GM23338 (cell line): ENCODE measurements at regions not wholly inside any gene's neighbourhood (a gene's known extent, or its start where the extent isn't known, plus 50 kb on each side); places are given as distances from the start of the nearest gene placed in this dataset.

Source experiments
- ATAC-seq: fragments of 200-7000 bp; cut with Tn5 transposase; 3 replicates; pipeline ENCODE4 v1.9.1; 2020
- DNase-seq: peaks from one replicate; pipeline ENCODE4 v3.0.0-alpha.2; 2015; ENCODE audit warnings: low spot score
- H2AFZ ChIP-seq: fragments of 200-600 bp; sonication (generic); 2 replicates; pipeline ENCODE4 v1.8.0; 2016; ENCODE audit warnings: antibody characterized with exemption, mild to moderate bottlenecking, moderate library complexity
- H3F3A ChIP-seq: fragments of 200-600 bp; sonication (generic); replicated peaks from 2 replicates; pipeline ENCODE4 v1.8.0; 2017; ENCODE audit warnings: antibody characterized with exemption, mixed run types, low read depth
- H3K27ac ChIP-seq: fragments of 200-600 bp; sonication (generic); 2 replicates; pipeline ENCODE4 v1.6.1; 2016; ENCODE audit warnings: low read depth
- H3K27me3 ChIP-seq: fragments of 200-600 bp; sonication (generic); 2 replicates; pipeline ENCODE4 v1.8.0; 2016; ENCODE audit warnings: mild to moderate bottlenecking, mixed run types, moderate library complexity; ENCODE audit not compliant: insufficient read depth
- H3K36me3 ChIP-seq: fragments of 200-600 bp; sonication (generic); 2 replicates; pipeline ENCODE4 v1.8.0; 2016; ENCODE audit warnings: mild to moderate bottlenecking; ENCODE audit not compliant: insufficient read depth
- H3K4me1 ChIP-seq: fragments of 200-600 bp; sonication (generic); 2 replicates; pipeline ENCODE4 v1.8.0; 2016; ENCODE audit warnings: mild to moderate bottlenecking, moderate library complexity; ENCODE audit not compliant: insufficient read depth
- H3K4me2 ChIP-seq: fragments of 200-600 bp; sonication (generic); 2 replicates; pipeline ENCODE4 v1.7.1; 2017; ENCODE audit warnings: mixed run types
- H3K4me3 ChIP-seq: fragments of 200-600 bp; sonication (generic); 2 replicates; pipeline ENCODE4 v1.6.1; 2016; ENCODE audit warnings: mixed run types
- H3K79me2 ChIP-seq: fragments of 200-600 bp; sonication (generic); replicated peaks from 2 replicates; pipeline ENCODE4 v1.8.0; 2017; ENCODE audit warnings: mild to moderate bottlenecking; ENCODE audit not compliant: insufficient read depth
- H3K9me2 ChIP-seq: fragments of 200-600 bp; sonication (generic); 2 replicates; pipeline ENCODE4 v1.8.0; 2017; ENCODE audit not compliant: insufficient read depth
- H4K20me1 ChIP-seq: fragments of 200-600 bp; sonication (generic); replicated peaks from 2 replicates; pipeline ENCODE4 v1.8.0; 2017; ENCODE audit warnings: mild to moderate bottlenecking; ENCODE audit not compliant: insufficient read depth
- H3K27ac Mint-ChIP-seq: 2 replicates; pipeline ENCODE4 v1.8.0; 2020; ENCODE audit warnings: inconsistent platforms, mild to moderate bottlenecking, moderate library complexity, mixed read lengths
- H3K27me3 Mint-ChIP-seq: 3 replicates; pipeline ENCODE4 v1.8.0; 2022; ENCODE audit warnings: low read depth, mild to moderate bottlenecking, moderate library complexity, mixed read lengths, inconsistent platforms; ENCODE audit not compliant: insufficient read depth, poor library complexity
- H3K36me3 Mint-ChIP-seq: 3 replicates; pipeline ENCODE4 v1.8.0; 2021; ENCODE audit warnings: low read depth, mild to moderate bottlenecking, inconsistent platforms, moderate library complexity, mixed read lengths
- H3K4me1 Mint-ChIP-seq: 3 replicates; pipeline ENCODE4 v1.8.0; 2020; ENCODE audit warnings: mild to moderate bottlenecking, inconsistent platforms, mixed read lengths
- H3K4me3 Mint-ChIP-seq: 3 replicates; pipeline ENCODE4 v1.8.0; 2021; ENCODE audit warnings: moderate library complexity, mild to moderate bottlenecking, inconsistent platforms, mixed read lengths
- H3K9me3 Mint-ChIP-seq: 3 replicates; pipeline ENCODE4 v1.8.0; 2020; ENCODE audit warnings: moderate library complexity, mild to moderate bottlenecking, inconsistent platforms, mixed read lengths
- CREB1 ChIP-seq: fragments of 250-450 bp; sonication (Bioruptor Pico); IDR thresholded peaks from 2 replicates; pipeline ENCODE4 v1.5.0; 2020; ENCODE audit warnings: low read depth, mild to moderate bottlenecking, moderate library complexity
- EZH2 ChIP-seq: fragments of 200-600 bp; sonication (generic); IDR thresholded peaks from one replicate; pipeline ENCODE4 v1.8.0; 2017; ENCODE audit warnings: antibody characterized with exemption, mild to moderate bottlenecking, low read depth; ENCODE audit not compliant: unreplicated experiment
- EZH2phosphoT487 ChIP-seq: fragments of 200-600 bp; sonication (generic); IDR thresholded peaks from one replicate; pipeline ENCODE4 v1.8.1; 2018; ENCODE audit warnings: antibody characterized with exemption; ENCODE audit not compliant: unreplicated experiment
- JUNB ChIP-seq: IDR thresholded peaks from one replicate; pipeline ENCODE4 v1.6.1; 2016; ENCODE audit warnings: antibody characterized with exemption; ENCODE audit not compliant: unreplicated experiment
- NANOG ChIP-seq: IDR thresholded peaks from 2 replicates; pipeline ENCODE4 v1.6.1; 2016; ENCODE audit warnings: antibody characterized with exemption, borderline replicate concordance
- POLR2AphosphoS5 ChIP-seq: IDR thresholded peaks from 2 replicates; pipeline ENCODE4 v1.6.1; 2016; ENCODE audit warnings: antibody characterized with exemption, low read depth
- ZNF114 ChIP-seq: fragments of 250-450 bp; sonication (Bioruptor Pico); IDR thresholded peaks from 2 replicates; pipeline ENCODE4 v1.5.0; 2020; ENCODE audit warnings: mild to moderate bottlenecking, moderate library complexity
- ZNF331 ChIP-seq: fragments of 250-450 bp; sonication (Bioruptor Pico); IDR thresholded peaks from 2 replicates; pipeline ENCODE4 v1.5.0; 2020; ENCODE audit warnings: low read depth, mild to moderate bottlenecking, moderate library complexity
- TF ChIP-seq, protein P1 (sequence below): fragments of 250-450 bp; sonication (Bioruptor Pico); IDR thresholded peaks from 2 replicates; pipeline ENCODE4 v1.5.0; 2020; ENCODE audit warnings: mild to moderate bottlenecking, moderate library complexity

DNA sequence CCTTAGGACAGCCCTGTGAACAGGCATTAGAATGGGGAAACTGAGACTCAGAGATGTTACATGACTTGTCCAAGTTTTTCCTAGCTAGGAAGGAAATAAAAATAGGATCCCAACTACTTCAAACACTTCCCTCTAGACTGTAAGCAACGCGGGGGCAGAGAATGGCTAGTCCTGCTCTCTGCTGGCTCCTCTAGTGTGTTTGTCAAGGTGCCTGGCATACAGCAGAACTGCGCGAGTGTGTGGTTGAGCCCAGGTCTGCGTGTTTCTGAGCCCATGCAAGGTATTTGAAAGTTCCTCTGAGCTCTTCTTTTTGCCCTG is 152.5 kb downstream of the MACROH2A1 start (continued):
- TF ChIP-seq, protein P1, sequence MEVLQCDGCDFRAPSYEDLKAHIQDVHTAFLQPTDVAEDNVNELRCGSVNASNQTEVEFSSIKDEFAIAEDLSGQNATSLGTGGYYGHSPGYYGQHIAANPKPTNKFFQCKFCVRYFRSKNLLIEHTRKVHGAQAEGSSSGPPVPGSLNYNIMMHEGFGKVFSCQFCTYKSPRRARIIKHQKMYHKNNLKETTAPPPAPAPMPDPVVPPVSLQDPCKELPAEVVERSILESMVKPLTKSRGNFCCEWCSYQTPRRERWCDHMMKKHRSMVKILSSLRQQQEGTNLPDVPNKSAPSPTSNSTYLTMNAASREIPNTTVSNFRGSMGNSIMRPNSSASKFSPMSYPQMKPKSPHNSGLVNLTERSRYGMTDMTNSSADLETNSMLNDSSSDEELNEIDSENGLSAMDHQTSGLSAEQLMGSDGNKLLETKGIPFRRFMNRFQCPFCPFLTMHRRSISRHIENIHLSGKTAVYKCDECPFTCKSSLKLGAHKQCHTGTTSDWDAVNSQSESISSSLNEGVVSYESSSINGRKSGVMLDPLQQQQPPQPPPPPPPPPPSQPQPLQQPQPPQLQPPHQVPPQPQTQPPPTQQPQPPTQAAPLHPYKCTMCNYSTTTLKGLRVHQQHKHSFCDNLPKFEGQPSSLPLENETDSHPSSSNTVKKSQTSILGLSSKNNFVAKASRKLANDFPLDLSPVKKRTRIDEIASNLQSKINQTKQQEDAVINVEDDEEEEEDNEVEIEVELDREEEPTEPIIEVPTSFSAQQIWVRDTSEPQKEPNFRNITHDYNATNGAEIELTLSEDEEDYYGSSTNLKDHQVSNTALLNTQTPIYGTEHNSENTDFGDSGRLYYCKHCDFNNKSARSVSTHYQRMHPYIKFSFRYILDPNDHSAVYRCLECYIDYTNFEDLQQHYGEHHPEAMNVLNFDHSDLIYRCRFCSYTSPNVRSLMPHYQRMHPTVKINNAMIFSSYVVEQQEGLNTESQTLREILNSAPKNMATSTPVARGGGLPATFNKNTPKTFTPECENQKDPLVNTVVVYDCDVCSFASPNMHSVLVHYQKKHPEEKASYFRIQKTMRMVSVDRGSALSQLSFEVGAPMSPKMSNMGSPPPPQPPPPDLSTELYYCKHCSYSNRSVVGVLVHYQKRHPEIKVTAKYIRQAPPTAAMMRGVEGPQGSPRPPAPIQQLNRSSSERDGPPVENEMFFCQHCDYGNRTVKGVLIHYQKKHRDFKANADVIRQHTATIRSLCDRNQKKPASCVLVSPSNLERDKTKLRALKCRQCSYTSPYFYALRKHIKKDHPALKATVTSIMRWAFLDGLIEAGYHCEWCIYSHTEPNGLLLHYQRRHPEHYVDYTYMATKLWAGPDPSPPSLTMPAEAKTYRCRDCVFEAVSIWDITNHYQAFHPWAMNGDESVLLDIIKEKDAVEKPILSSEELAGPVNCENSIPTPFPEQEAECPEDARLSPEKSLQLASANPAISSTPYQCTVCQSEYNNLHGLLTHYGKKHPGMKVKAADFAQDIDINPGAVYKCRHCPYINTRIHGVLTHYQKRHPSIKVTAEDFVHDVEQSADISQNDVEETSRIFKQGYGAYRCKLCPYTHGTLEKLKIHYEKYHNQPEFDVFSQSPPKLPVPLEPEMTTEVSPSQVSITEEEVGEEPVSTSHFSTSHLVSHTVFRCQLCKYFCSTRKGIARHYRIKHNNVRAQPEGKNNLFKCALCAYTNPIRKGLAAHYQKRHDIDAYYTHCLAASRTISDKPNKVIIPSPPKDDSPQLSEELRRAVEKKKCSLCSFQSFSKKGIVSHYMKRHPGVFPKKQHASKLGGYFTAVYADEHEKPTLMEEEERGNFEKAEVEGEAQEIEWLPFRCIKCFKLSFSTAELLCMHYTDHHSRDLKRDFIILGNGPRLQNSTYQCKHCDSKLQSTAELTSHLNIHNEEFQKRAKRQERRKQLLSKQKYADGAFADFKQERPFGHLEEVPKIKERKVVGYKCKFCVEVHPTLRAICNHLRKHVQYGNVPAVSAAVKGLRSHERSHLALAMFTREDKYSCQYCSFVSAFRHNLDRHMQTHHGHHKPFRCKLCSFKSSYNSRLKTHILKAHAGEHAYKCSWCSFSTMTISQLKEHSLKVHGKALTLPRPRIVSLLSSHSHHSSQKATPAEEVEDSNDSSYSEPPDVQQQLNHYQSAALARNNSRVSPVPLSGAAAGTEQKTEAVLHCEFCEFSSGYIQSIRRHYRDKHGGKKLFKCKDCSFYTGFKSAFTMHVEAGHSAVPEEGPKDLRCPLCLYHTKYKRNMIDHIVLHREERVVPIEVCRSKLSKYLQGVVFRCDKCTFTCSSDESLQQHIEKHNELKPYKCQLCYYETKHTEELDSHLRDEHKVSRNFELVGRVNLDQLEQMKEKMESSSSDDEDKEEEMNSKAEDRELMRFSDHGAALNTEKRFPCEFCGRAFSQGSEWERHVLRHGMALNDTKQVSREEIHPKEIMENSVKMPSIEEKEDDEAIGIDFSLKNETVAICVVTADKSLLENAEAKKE = no peak
- no peak for TF ChIP-seq EZH2phosphoT487

DNA sequence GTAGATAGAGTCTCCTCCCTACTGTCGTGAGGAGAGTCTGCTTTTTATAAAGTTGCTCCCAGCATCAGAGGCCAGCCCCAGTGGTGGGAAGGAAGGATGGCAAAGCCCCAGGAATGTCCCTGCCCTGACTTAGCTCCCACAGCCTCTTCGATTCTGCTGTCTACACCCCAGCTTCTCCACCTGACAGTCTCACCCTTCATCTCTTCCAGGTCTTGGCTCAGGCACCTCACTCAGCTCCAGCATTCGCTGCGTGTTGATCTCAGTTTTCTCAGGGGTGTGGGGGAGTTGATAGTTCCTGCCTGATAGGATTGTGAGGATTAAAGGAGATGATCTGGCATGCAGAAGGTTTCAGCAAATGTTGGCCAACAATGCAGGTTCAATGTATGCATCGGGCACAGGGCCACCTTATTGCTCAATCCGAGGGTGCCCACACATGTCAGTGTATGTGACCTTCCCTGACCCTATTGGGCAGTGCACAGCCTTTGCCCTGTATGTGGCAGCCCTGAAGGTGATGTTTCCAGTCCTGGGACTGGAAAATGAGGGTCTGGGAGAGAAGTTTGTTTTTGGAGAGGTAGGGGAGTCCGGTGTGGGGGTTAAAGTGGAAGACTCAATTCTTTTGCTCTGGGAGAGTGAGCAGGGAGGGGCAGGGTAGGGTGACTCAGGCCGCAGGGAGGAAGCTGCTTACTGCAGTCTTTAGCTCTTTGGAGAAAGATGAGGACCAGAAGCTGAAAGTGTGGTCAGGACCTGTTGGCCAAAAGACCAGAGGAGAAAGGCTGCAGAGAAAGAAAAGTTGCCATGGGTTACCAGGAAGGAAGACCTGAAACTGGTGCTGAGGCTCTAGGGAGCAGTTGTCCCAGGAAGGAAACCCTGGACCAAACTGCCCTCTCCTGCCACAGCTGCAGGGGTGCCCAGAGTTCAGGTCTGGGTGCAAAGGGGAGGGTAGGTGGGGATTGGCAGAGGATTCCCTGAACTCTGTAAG is 153.2 kb downstream of the MACROH2A1 start:
- H3K9me3 Mint-ChIP-seq = no peaks in the 10 kb centered on the region
- Histone ChIP-seq H3K4me1 (no peaks in the 10 kb centered on the region), H3F3A (no peaks in the 10 kb centered on the region), H3K4me3 (no peak overlapping the region), H3K9me2 (no peaks in the 10 kb centered on the region), H3K4me2 (no peak overlapping the region), H4K20me1 (no peaks in the 10 kb centered on the region), H2AFZ (no peak overlapping the region), H3K36me3 (no peaks in the 10 kb centered on the region), H3K27me3 (no peaks in the 10 kb centered on the region), H3K79me2 (no peaks in the 10 kb centered on the region), H3K27ac (no peak overlapping the region)
- no peak for ATAC-seq
- DNase-seq = no peak
- H3K4me1 Mint-ChIP-seq = peaks cover 6% of the 10 kb centered on the region; the same call in 2 of the 3 replicates
- no peaks in the 10 kb centered on the region; the same call in 2 of the 3 replicates for H3K36me3 Mint-ChIP-seq
- no peak overlapping the region for H3K4me3 Mint-ChIP-seq
- no peak overlapping the region for H3K27ac Mint-ChIP-seq
- peaks cover 14% of the 10 kb centered on the region for H3K27me3 Mint-ChIP-seq
- TF ChIP-seq EZH2 (no peak), CREB1 (no peak), EZH2phosphoT487 (no peak), NANOG (no peak), JUNB (no peak), POLR2AphosphoS5 (no peak), ZNF114 (CRISPR knock-in tag) (no peak), ZNF331 (CRISPR knock-in tag) (no peak)
- TF ChIP-seq, protein P1 = no peak
